ENCODE measurements at regions not wholly inside any gene's neighbourhood (a gene's known extent, or its start where the extent isn't known, plus 50 kb on each side); places are given as distances from the start of the nearest gene placed in this dataset.

- TF ChIP-seq, protein P1, sequence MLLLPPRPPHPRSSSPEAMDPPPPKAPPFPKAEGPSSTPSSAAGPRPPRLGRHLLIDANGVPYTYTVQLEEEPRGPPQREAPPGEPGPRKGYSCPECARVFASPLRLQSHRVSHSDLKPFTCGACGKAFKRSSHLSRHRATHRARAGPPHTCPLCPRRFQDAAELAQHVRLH (tag by site-specific recombination; IDR thresholded peaks at IDR 0.05), result no peak
- TF ChIP-seq ZNF530 (tag by site-specific recombination; IDR thresholded peaks at IDR 0.05; ENCODE audit: low read depth), result no peak
- TF ChIP-seq, protein P2, sequence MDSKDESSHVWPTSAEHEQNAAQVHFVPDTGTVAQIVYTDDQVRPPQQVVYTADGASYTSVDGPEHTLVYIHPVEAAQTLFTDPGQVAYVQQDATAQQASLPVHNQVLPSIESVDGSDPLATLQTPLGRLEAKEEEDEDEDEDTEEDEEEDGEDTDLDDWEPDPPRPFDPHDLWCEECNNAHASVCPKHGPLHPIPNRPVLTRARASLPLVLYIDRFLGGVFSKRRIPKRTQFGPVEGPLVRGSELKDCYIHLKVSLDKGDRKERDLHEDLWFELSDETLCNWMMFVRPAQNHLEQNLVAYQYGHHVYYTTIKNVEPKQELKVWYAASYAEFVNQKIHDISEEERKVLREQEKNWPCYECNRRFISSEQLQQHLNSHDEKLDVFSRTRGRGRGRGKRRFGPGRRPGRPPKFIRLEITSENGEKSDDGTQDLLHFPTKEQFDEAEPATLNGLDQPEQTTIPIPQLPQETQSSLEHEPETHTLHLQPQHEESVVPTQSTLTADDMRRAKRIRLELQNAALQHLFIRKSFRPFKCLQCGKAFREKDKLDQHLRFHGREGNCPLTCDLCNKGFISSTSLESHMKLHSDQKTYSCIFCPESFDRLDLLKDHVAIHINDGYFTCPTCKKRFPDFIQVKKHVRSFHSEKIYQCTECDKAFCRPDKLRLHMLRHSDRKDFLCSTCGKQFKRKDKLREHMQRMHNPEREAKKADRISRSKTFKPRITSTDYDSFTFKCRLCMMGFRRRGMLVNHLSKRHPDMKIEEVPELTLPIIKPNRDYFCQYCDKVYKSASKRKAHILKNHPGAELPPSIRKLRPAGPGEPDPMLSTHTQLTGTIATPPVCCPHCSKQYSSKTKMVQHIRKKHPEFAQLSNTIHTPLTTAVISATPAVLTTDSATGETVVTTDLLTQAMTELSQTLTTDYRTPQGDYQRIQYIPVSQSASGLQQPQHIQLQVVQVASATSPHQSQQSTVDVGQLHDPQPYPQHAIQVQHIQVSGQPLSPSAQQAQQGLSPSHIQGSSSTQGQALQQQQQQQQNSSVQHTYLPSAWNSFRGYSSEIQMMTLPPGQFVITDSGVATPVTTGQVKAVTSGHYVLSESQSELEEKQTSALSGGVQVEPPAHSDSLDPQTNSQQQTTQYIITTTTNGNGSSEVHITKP (tag by site-specific recombination; IDR thresholded peaks at IDR 0.05), result no peak
- no peak for TF ChIP-seq ZSCAN16 (tag by site-specific recombination; IDR thresholded peaks at IDR 0.05)
- no peak for TF ChIP-seq ZNF513 (tag by site-specific recombination; IDR thresholded peaks at IDR 0.05)
- TF ChIP-seq ZBTB48 (tag by site-specific recombination; IDR thresholded peaks at IDR 0.05), result no peak
Measured at GRCh38 chr4:128416921-128417320, 129.3 kb upstream of the PGRMC2 start (continued).

- Histone ChIP-seq H3K4me1 (ENCODE audit: control insufficient read depth, insufficient read depth, low read length) (no peaks in the 10 kb centered on the region), H3K4me3 (ENCODE audit: low read depth, low read length) (no peak overlapping the region), H3K36me3 (ENCODE audit: control insufficient read depth in 2 of 2, insufficient read depth in 1 of 2, low read length in 2 of 2) (no peaks in the 10 kb centered on the region), H3K9me3 (ENCODE audit: control insufficient read depth, insufficient read depth, low read depth, low read length) (no peaks in the 10 kb centered on the region), H3K27ac (ENCODE audit: extremely low read depth, low read depth, low read length) (no peak overlapping the region)
- POLR2A ChIA-PET, result no interaction called here
- CTCF ChIA-PET, result no interaction called here
- TF ChIP-seq HOXA7 (CRISPR knock-in tag; IDR thresholded peaks at IDR 0.05; ENCODE audit: borderline replicate concordance), result no peak
- no peak for TF ChIP-seq ZNF426 (tag by site-specific recombination; IDR thresholded peaks at IDR 0.05)
- no peak for TF ChIP-seq ZNF837 (tag by site-specific recombination; IDR thresholded peaks at IDR 0.05)
- no peak for TF ChIP-seq ZNF24 (tag by site-specific recombination; IDR thresholded peaks at IDR 0.05)
- no peak for TF ChIP-seq ZNF248 (tag by site-specific recombination; IDR thresholded peaks at IDR 0.05)
- TF ChIP-seq ZBTB17 (tag by site-specific recombination; IDR thresholded peaks at IDR 0.05), result no peak
- no peak for TF ChIP-seq BCL11B (tag by site-specific recombination; IDR thresholded peaks at IDR 0.05; ENCODE audit: low read depth)
- no peak for TF ChIP-seq MYNN (tag by site-specific recombination; IDR thresholded peaks at IDR 0.05; ENCODE audit: borderline replicate concordance)
- TF ChIP-seq ZNF174 (tag by site-specific recombination; IDR thresholded peaks at IDR 0.05), result no peak
- TF ChIP-seq, protein P3, sequence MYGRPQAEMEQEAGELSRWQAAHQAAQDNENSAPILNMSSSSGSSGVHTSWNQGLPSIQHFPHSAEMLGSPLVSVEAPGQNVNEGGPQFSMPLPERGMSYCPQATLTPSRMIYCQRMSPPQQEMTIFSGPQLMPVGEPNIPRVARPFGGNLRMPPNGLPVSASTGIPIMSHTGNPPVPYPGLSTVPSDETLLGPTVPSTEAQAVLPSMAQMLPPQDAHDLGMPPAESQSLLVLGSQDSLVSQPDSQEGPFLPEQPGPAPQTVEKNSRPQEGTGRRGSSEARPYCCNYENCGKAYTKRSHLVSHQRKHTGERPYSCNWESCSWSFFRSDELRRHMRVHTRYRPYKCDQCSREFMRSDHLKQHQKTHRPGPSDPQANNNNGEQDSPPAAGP (tag by site-specific recombination; IDR thresholded peaks at IDR 0.05), result no peak
- TF ChIP-seq ZXDB (tag by site-specific recombination; IDR thresholded peaks at IDR 0.05), result no peak
- TF ChIP-seq REST (tag by site-specific recombination; IDR thresholded peaks at IDR 0.05), result no peak
- no peak for TF ChIP-seq ZNF266 (tag by site-specific recombination; IDR thresholded peaks at IDR 0.05; ENCODE audit: low read depth)
- TF ChIP-seq ZNF132 (tag by site-specific recombination; IDR thresholded peaks at IDR 0.05; ENCODE audit: borderline replicate concordance), result no peak
- TF ChIP-seq ZNF626 (tag by site-specific recombination; IDR thresholded peaks at IDR 0.05), result no peak
Measured at GRCh38 chr4:128410037-128410436, 122.4 kb upstream of the PGRMC2 start.

Measured in HEK293 (cell line).